Activated T-helper 2 cell treated with anti-CD3 and anti-CD28 coated beads, Interferon-gamma antibody, Interleukin-2, Interleukin-4, amounts not matched to agents 10 μg/mL and 5 μg/mL and 100 μg/mL, durations not matched to agents 14 hours and 24 hours and 36 hours (primary cell): ENCODE measurements at regions not wholly inside any gene's neighbourhood (a gene's known extent, or its start where the extent isn't known, plus 50 kb on each side); places are given as distances from the start of the nearest gene placed in this dataset.
"Not testable (repeated sequence)": the region's sequence is repeated elsewhere in the genome, so short reads cannot be mapped to it uniquely, and the experiment has no call there.

Source experiments
- DNase-seq: peaks from one replicate; pipeline ENCODE4 v3.0.0; 2021; ENCODE audit warnings: low spot score
- H3K27ac Mint-ChIP-seq: one replicate; pipeline ENCODE4 v1.8.0; 2021; ENCODE audit warnings: mixed read lengths
- H3K27me3 Mint-ChIP-seq: one replicate; pipeline ENCODE4 v1.8.0; 2021; ENCODE audit warnings: low read depth, mixed read lengths
- H3K36me3 Mint-ChIP-seq: one replicate; pipeline ENCODE4 v1.8.0; 2021; ENCODE audit warnings: low read depth, mixed read lengths
- H3K4me1 Mint-ChIP-seq: one replicate; pipeline ENCODE4 v1.8.0; 2021; ENCODE audit warnings: low read depth, mixed read lengths
- H3K4me3 Mint-ChIP-seq: one replicate; pipeline ENCODE4 v1.8.0; 2021; ENCODE audit warnings: low read depth, mild to moderate bottlenecking, moderate library complexity, mixed read lengths
- H3K9me3 Mint-ChIP-seq: one replicate; pipeline ENCODE4 v1.8.0; 2021; ENCODE audit warnings: mixed read lengths
- intact Hi-C: fragments of 100-400 bp; cut with micrococcal nuclease; formaldehyde crosslinking; loops from one replicate; pipeline ENCODE4 v1.15.1; 2023

DNA sequence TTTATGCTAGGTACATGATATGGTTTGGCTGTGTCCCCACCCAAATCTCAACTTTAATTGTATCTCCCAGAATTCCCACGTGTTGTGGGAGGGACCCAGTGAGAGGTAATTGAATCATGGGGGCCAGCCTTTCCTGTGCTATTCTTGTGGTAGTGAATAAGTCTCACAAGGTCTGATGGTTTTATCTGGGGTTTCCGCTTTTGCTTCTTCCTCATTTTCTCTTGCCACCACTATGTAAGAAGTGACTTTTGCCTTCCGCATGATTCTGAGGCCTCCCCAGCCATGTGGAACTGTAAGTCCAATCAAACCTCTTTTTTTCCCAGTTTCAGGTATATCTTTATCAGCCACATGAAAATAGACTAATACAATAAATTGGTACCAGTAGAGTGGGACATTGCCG, 106.2 kb upstream of the UNC5B start:
- DNase-seq, H3K27ac Mint-ChIP-seq, intact Hi-C loops, H3K9me3 Mint-ChIP-seq, H3K36me3 Mint-ChIP-seq, H3K4me3 Mint-ChIP-seq, H3K4me1 Mint-ChIP-seq: not testable (repeated sequence)
- H3K27me3 Mint-ChIP-seq: peaks cover 15% of the 10 kb centered on the region

GRCh38 chr10:71107117-71107516, 105.3 kb upstream of the UNC5B start:
- H3K9me3 Mint-ChIP-seq, H3K36me3 Mint-ChIP-seq, H3K27ac Mint-ChIP-seq, intact Hi-C loops, H3K4me3 Mint-ChIP-seq, DNase-seq, H3K4me1 Mint-ChIP-seq: not testable (repeated sequence)
- H3K27me3 Mint-ChIP-seq: peaks cover 15% of the 10 kb centered on the region

GRCh38 chr10:71108042-71108441, 104.3 kb upstream of the UNC5B start:
- H3K27ac Mint-ChIP-seq, DNase-seq, H3K9me3 Mint-ChIP-seq, intact Hi-C loops, H3K4me1 Mint-ChIP-seq, H3K36me3 Mint-ChIP-seq, H3K4me3 Mint-ChIP-seq: not testable (repeated sequence)
- peaks cover 15% of the 10 kb centered on the region for H3K27me3 Mint-ChIP-seq

- Mint-ChIP-seq H3K27me3 (peaks cover 14% of the 10 kb centered on the region), H3K4me3 (no peak overlapping the region), H3K4me1 (no peaks in the 10 kb centered on the region), H3K36me3 (no peaks in the 10 kb centered on the region), H3K9me3 (peaks cover 21% of the 10 kb centered on the region), H3K27ac (no peak overlapping the region)
- intact Hi-C loops: no loop called here
- no peak for DNase-seq
These were observed 100.1 kb upstream of the UNC5B start for GRCh38 chr10:71112138-71112785.

- DNase-seq: no peak
- Mint-ChIP-seq H3K4me3 (no peak overlapping the region), H3K4me1 (no peaks in the 10 kb centered on the region), H3K36me3 (no peaks in the 10 kb centered on the region), H3K27me3 (peaks cover 2% of the 10 kb centered on the region), H3K9me3 (peaks cover 41% of the 10 kb centered on the region), H3K27ac (no peak overlapping the region)
- intact Hi-C loops: no loop called here
These were observed 95.9 kb upstream of the UNC5B start for GRCh38 chr10:71116426-71116825.

- H3K27me3 Mint-ChIP-seq, intact Hi-C loops, H3K4me1 Mint-ChIP-seq, H3K4me3 Mint-ChIP-seq, H3K36me3 Mint-ChIP-seq, DNase-seq, H3K27ac Mint-ChIP-seq: not testable (repeated sequence)
- H3K9me3 Mint-ChIP-seq: peaks cover 41% of the 10 kb centered on the region
These were observed 94.8 kb upstream of the UNC5B start for GRCh38 chr10:71117589-71117988.

DNA sequence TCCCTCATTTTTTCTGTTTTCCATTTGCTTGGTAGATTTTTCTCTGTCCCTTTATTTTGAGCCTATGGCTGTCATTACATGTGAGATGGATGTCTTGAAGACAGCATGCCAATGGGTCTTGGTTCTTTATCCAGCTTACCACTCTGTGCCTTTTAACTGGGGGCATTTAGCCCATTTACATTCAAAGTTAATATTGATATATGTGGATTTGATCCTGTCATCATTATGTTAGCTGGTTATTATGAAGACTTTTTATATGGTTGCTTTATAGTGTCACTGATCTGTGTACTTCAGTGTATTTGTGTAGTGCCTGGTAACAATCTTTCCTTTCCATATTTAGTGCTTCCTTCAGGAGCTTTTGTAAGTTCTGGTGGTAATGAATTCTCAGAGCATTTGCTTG, 89.3 kb upstream of the UNC5B start:
- no peaks in the 10 kb centered on the region for H3K4me1 Mint-ChIP-seq
- H3K4me3 Mint-ChIP-seq: no peak overlapping the region
- H3K9me3 Mint-ChIP-seq: peaks cover 16% of the 10 kb centered on the region
- H3K36me3 Mint-ChIP-seq: no peaks in the 10 kb centered on the region
- DNase-seq: no peak
- H3K27me3 Mint-ChIP-seq: peaks cover 13% of the 10 kb centered on the region
- intact Hi-C loops: no loop called here
- H3K27ac Mint-ChIP-seq: no peak overlapping the region

DNA sequence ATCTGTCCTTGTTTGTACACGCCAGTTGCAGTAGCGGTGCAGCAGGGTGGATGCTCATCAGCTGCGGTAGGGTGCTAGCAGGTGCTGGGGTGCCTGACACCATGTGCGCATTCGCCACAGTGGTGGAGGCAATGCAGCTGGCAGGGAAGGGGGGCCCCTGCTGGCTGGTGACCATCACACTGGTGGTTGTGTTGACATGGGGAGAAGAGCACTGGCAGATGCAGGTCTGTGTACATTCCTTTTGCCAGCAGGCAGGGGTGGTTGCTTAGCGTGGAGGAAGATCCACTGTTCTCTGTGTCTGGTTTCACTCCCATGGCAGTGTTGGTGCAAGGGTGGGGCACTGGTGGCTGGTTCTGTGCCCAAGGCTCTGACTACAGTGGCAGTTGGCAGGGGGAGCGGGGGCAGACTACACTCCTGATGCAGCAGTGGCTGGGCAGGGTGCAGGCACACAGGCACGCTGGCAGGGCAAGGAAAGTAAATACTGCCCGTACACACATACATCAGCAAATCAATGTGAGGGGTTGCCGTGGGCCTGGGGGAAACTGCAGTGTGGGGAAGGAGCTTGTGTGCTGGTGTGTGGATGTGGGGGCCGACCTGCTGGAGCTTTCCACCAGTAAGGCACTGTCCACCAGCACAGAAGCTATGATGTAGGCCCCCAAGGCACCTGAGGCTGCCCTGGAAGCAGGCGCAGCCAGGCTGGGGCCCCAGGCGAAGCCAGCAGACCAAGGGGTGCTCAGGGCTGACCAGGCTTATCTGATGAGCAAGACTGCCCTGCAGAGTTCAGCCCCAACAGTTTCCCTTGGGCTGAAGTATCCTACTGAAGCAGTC, 87.2 kb upstream of the UNC5B start:
- Mint-ChIP-seq H3K27me3 (peaks cover 18% of the 10 kb centered on the region), H3K4me1 (peaks cover 6% of the 10 kb centered on the region), H3K36me3 (no peaks in the 10 kb centered on the region), H3K27ac (no peak overlapping the region), H3K4me3 (no peak overlapping the region), H3K9me3 (peaks cover 8% of the 10 kb centered on the region)
- DNase-seq: no peak
- intact Hi-C loops: no loop called here

DNA sequence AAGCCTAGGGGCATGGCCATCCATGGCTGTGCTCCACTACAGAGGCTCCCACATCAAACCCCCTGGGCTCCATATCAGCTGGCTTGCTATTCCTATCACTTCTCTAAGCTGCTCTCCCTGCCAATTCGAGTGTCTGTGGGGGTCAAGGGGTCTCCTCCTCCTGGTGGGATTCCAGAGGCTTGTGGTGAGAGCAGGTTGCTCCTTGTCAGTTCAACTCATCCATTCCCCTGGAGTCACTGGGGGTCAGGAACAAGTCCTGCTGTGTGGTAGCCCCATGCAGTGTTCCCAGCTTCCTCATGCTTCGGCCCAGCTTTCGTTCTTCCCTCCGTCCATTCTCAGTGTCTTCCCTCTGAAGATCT, 86.6 kb upstream of the UNC5B start:
- intact Hi-C loops: no loop called here
- H3K36me3 Mint-ChIP-seq: no peaks in the 10 kb centered on the region
- no peak for DNase-seq
- peaks cover 3% of the 10 kb centered on the region for H3K9me3 Mint-ChIP-seq
- no peak overlapping the region for H3K4me3 Mint-ChIP-seq
- peaks cover 6% of the 10 kb centered on the region for H3K4me1 Mint-ChIP-seq
- peaks cover 23% of the 10 kb centered on the region for H3K27me3 Mint-ChIP-seq
- no peak overlapping the region for H3K27ac Mint-ChIP-seq

GRCh38 chr10:71126432-71126831, 85.9 kb upstream of the UNC5B start:
- Mint-ChIP-seq H3K4me1 (peaks cover 6% of the 10 kb centered on the region), H3K36me3 (no peaks in the 10 kb centered on the region), H3K27me3 (peaks cover 27% of the 10 kb centered on the region), H3K4me3 (no peak overlapping the region), H3K9me3 (no peaks in the 10 kb centered on the region), H3K27ac (no peak overlapping the region)
- DNase-seq: no peak
- intact Hi-C loops: no loop called here

DNA sequence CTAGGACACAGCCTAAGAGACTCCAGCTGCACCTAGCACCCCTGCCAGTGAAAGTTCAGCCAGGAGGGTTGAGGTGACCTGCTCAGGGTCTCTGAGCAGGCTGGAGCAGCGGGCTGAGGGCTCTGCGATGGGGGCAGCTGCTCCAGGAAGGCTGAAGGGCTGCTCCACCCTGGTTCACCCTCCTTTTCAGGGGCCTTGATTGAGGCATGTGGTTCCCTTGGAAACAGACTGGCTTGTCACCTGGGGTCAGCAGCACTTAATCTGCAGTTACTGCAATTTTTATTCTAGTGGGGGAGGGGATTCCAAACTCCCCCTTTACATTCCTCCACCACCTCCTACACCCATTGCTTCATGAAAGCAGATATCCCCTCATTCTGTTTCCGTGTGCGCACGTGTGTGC, 85.3 kb upstream of the UNC5B start:
- Mint-ChIP-seq H3K27ac (no peak overlapping the region), H3K27me3 (peaks cover 27% of the 10 kb centered on the region), H3K4me1 (peaks cover 6% of the 10 kb centered on the region), H3K4me3 (no peak overlapping the region), H3K9me3 (no peaks in the 10 kb centered on the region), H3K36me3 (no peaks in the 10 kb centered on the region)
- intact Hi-C loops: no loop called here
- DNase-seq: no peak

DNA sequence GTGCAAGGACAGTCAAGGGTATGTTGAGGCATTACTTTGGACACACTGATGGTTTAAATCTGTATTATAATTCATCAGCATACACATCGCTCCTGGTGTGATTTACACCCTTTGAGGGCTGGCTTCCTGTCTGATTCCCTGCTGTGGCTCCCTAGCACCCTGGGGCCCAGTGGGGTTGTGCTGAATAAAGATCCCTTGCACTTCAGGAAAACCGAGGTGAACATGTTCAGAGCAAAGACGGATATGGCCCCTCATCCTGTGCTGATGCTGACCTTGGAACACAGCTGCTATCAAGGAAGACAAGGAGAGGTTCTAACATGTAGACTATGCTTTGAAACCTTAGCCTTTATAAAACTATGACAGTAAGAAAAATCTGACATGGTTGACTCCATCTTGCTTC, 84.6 kb upstream of the UNC5B start:
- intact Hi-C loops: no loop called here
- no peak for DNase-seq
- H3K9me3 Mint-ChIP-seq: no peaks in the 10 kb centered on the region
- H3K4me3 Mint-ChIP-seq: no peak overlapping the region
- H3K4me1 Mint-ChIP-seq: peaks cover 6% of the 10 kb centered on the region
- H3K27me3 Mint-ChIP-seq: peaks cover 21% of the 10 kb centered on the region
- H3K27ac Mint-ChIP-seq: no peak overlapping the region
- H3K36me3 Mint-ChIP-seq: no peaks in the 10 kb centered on the region

- DNase-seq: no peak
- Mint-ChIP-seq H3K4me1 (peaks cover 6% of the 10 kb centered on the region), H3K27ac (no peak overlapping the region), H3K27me3 (peaks cover 21% of the 10 kb centered on the region), H3K4me3 (no peak overlapping the region), H3K9me3 (no peaks in the 10 kb centered on the region), H3K36me3 (no peaks in the 10 kb centered on the region)
- intact Hi-C loops: no loop called here
These were observed 83.9 kb upstream of the UNC5B start for GRCh38 chr10:71128311-71128980.
